Upper lobe of right lung (tissue), 1 donor: ENCODE measurements at regions not wholly inside any gene's neighbourhood (a gene's known extent, or its start where the extent isn't known, plus 50 kb on each side); places are given as distances from the start of the nearest gene placed in this dataset.

Experiments used
- ATAC-seq: fragments of 200-7000 bp; cut with Tn5 transposase; one replicate; pipeline ENCODE4 v1.9.1; 2020; ENCODE audit warnings: mild to moderate bottlenecking, moderate library complexity
- DNase-seq: peaks from one replicate; pipeline ENCODE4 v3.0.0-alpha.2; 2020
- H3K27ac ChIP-seq: fragments of 200-600 bp; one replicate; pipeline ENCODE4 v1.8.0; 2022
- H3K27me3 ChIP-seq: fragments of 200-600 bp; one replicate; pipeline ENCODE4 v1.8.0; 2022; ENCODE audit warnings: mild to moderate bottlenecking
- H3K36me3 ChIP-seq: fragments of 200-600 bp; one replicate; pipeline ENCODE4 v1.8.0; 2022
- H3K4me1 ChIP-seq: fragments of 200-600 bp; one replicate; pipeline ENCODE4 v1.8.0; 2022
- H3K4me3 ChIP-seq: fragments of 200-600 bp; one replicate; pipeline ENCODE4 v1.8.0; 2022; ENCODE audit warnings: mild to moderate bottlenecking
- H3K9me3 ChIP-seq: fragments of 200-600 bp; one replicate; pipeline ENCODE4 v1.8.0; 2022
- intact Hi-C: fragments of 100-400 bp; cut with DNase I; formaldehyde crosslinking; loops from one replicate; pipeline ENCODE4 v1.11.0; 2022
- TF ChIP-seq, protein P1 (sequence below): fragments of 200-600 bp; IDR thresholded peaks from one replicate; pipeline ENCODE4 v1.8.0; 2022; ENCODE audit warnings: antibody characterized with exemption
- donor health status: DM: no; HTN: yes; CAD: no; lungs with severe emphysema.

DNA sequence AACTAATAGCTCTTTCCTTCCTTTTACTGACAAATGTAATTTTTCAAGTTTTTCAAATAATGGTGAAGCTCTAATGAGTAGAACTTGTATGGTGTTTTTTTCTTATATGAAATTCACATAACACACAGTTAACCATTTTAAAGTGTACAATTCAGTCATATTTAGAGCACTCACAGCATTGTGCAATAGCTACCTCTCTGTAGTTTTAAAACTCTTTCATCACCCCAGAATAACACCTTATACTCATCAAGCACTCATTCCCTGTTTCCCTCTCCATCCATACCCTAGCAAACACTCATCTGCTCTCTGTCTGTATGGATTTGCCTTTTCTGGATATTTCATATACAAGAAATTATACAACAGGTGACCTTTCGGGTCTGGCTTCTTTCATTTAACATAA is 207.9 kb upstream of the SLC38A2 start:
- Histone ChIP-seq H3K4me1 (peaks cover 2% of the 10 kb centered on the region), H3K36me3 (no peaks in the 10 kb centered on the region), H3K27me3 (no peaks in the 10 kb centered on the region), H3K9me3 (peaks cover 6% of the 10 kb centered on the region), H3K4me3 (no peak overlapping the region), H3K27ac (no peak overlapping the region)
- intact Hi-C loops, result no loop called here
- ATAC-seq (no peak), DNase-seq (no peak)
- TF ChIP-seq, protein P1, sequence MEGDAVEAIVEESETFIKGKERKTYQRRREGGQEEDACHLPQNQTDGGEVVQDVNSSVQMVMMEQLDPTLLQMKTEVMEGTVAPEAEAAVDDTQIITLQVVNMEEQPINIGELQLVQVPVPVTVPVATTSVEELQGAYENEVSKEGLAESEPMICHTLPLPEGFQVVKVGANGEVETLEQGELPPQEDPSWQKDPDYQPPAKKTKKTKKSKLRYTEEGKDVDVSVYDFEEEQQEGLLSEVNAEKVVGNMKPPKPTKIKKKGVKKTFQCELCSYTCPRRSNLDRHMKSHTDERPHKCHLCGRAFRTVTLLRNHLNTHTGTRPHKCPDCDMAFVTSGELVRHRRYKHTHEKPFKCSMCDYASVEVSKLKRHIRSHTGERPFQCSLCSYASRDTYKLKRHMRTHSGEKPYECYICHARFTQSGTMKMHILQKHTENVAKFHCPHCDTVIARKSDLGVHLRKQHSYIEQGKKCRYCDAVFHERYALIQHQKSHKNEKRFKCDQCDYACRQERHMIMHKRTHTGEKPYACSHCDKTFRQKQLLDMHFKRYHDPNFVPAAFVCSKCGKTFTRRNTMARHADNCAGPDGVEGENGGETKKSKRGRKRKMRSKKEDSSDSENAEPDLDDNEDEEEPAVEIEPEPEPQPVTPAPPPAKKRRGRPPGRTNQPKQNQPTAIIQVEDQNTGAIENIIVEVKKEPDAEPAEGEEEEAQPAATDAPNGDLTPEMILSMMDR, result no peak

DNA sequence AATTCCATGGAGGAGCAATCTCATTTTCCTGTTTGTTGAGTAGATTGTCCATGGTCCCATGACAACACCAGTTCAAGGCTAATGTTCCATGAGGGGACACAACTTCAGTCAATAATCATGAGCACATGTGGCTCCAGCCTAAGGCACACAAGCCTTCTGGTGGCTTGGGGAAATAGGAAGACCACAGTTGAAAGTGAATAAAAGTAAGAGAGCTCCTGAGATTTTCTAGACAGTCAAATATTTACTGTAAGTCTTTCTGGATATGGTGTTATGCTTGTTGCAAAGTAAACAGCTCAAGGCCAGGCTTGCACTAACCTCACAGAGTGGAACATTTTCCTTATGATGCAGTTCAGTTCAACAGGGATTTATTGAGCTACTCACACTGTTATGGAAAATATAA is 206.9 kb upstream of the SLC38A2 start:
- no peak for ATAC-seq
- Histone ChIP-seq H3K27ac (no peak overlapping the region), H3K27me3 (no peaks in the 10 kb centered on the region), H3K4me1 (no peaks in the 10 kb centered on the region), H3K36me3 (no peaks in the 10 kb centered on the region), H3K4me3 (no peak overlapping the region), H3K9me3 (peaks cover under 1% of the 10 kb centered on the region)
- TF ChIP-seq, protein P1, result no peak
- intact Hi-C loops, result no loop called here
- no peak for DNase-seq

DNA sequence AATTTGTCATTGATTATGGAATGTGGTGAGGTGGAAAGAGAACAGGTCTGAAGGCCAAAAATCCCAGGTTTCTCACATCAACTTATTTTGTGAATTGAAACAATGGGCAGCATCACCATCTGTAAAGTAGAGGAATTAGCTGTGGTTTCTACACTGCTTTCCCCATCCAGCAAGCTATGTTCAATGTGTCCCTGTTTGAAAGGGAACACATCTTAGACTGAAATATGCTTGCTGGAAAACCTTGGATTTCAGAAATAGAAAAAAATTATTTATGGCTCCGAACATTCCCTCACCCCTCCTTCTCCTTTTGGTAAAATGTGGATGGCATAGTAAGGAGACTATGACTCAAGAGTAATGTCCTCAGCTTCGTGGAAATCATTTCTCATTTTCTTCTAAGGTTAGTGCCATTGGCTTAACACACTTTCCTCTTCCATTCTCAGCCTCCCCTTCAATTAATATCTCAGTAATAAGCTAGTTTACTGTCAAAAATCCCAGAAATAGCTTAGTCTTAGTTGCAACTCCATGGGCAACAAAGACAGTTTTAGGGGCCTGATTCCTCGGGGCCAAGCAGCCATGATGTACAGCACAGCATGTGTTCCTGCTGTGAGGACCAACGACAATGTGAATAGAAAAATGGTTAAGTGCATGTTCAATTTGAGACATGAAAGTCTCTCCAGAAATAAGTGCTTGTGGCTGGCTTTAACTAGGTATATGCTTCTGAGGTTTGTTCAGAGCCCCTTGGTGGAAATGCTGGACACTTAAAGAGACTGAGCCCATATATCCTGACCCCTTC is 205.8 kb upstream of the SLC38A2 start:
- H3K4me1 ChIP-seq, result no peaks in the 10 kb centered on the region
- H3K4me3 ChIP-seq, result no peak overlapping the region
- H3K9me3 ChIP-seq, result no peaks in the 10 kb centered on the region
- ATAC-seq, result no peak
- intact Hi-C loops, result no loop called here
- no peak for DNase-seq
- no peaks in the 10 kb centered on the region for H3K36me3 ChIP-seq
- TF ChIP-seq, protein P1, result no peak
- H3K27ac ChIP-seq, result no peak overlapping the region
- no peaks in the 10 kb centered on the region for H3K27me3 ChIP-seq

DNA sequence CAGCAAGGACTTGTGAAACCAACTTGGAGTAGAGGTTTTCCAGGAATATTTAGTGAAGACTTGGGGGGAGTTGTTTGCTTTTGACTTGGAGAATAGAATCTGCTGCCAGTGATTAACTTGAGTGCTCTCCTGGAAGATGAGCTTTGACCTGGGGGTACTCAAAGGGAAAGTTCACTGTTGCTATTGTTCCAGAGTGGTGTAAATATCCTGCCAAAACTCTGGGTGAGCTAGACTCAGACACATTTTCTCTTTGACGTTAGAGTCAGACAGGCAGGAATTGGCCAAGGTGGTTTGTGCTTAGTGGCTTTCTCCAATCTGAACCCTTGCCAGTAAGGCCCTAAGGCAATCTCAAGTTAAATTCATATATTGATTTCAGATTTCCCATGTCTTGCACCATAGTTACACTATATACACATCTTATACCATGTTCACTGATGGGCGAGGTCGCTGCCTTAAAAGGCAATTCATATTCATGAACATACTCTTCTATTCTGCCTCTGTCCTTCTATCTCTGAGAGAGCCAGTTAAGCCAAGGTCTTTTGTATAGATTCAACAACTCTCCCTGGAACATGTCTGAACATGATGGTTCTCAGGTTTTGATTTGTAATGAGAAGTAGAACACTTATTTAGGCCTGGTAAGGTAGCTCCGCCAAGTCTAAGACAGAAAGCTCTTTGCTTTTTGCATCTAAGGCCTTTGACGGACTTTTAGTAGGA is 204.6 kb upstream of the SLC38A2 start:
- TF ChIP-seq, protein P1, result no peak
- Histone ChIP-seq H3K36me3 (no peaks in the 10 kb centered on the region), H3K9me3 (no peaks in the 10 kb centered on the region), H3K4me3 (no peak overlapping the region), H3K4me1 (peaks cover 5% of the 10 kb centered on the region), H3K27me3 (no peaks in the 10 kb centered on the region), H3K27ac (no peak overlapping the region)
- no peak for ATAC-seq
- DNase-seq, result no peak
- intact Hi-C loops, result no loop called here

DNA sequence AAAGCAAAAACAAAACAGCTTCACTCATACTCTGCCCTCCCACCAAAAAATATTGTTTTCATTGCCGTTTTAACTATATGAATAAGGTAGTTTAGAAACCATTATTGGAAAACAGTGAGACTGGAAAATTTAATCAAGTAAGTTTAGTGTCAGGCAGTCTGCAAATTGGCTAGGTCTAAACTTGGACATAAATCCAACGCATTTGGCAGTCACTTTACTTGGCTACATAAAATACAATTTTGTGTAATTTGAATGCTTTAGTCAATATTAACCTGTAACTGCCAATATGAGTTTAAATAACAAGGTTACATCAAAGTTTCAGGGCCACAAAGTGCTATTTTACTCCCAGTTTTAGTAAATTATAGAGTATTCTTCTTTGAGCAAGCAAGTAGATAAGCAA is 202.3 kb upstream of the SLC38A2 start:
- H3K4me3 ChIP-seq, result no peak overlapping the region
- H3K4me1 ChIP-seq, result peaks cover 5% of the 10 kb centered on the region
- H3K9me3 ChIP-seq, result no peaks in the 10 kb centered on the region
- ATAC-seq (no peak), DNase-seq (no peak)
- no peak overlapping the region for H3K27ac ChIP-seq
- intact Hi-C loops, result no loop called here
- TF ChIP-seq, protein P1, result no peak
- no peaks in the 10 kb centered on the region for H3K36me3 ChIP-seq
- H3K27me3 ChIP-seq, result no peaks in the 10 kb centered on the region
